PC-3 (cell line): ENCODE measurements at regions not wholly inside any gene's neighbourhood (a gene's known extent, or its start where the extent isn't known, plus 50 kb on each side); places are given as distances from the start of the nearest gene placed in this dataset.

Experiments used
- ATAC-seq: fragments of 200-7000 bp; cut with Tn5 transposase; 2 replicates; pipeline ENCODE4 v1.9.1; 2020; ENCODE audit warnings: mild to moderate bottlenecking, moderate library complexity
- BruUV-seq: library from RNA; stranded (reverse); fragments of 400-500 nt; replicated peaks from 2 replicates; lab custom pipeline; 2021; lab: Mats Ljungman, UMichigan
- CTCF ChIA-PET: fragments of 300-600 bp; sonication (Branson Sonifier 250); formaldehyde crosslinking; loops from one replicate; lab custom pipeline; 2022; ENCODE audit warnings: antibody characterized with exemption; lab: Charles Lee
- POLR2A ChIA-PET: fragments of 300-600 bp; sonication (Branson Sonifier 250); formaldehyde crosslinking; loops from one replicate; lab custom pipeline; 2022; ENCODE audit warnings: antibody characterized with exemption; ENCODE audit not compliant: unreplicated experiment; lab: Charles Lee
- DNase-seq: peaks from one replicate; pipeline ENCODE4 v3.0.0-alpha.2; 2015
- H2AFZ ChIP-seq: fragments of 300-600 bp; sonication (generic); 2 replicates; pipeline ENCODE4 v1.6.0; 2016; ENCODE audit warnings: antibody characterized with exemption, low read length
- H3F3A ChIP-seq: fragments of 300-600 bp; sonication (generic); one replicate; pipeline ENCODE4 v1.6.0; 2017; ENCODE audit warnings: antibody characterized with exemption, low read length, control low read depth, mild to moderate bottlenecking; ENCODE audit not compliant: unreplicated experiment
- H3K27ac ChIP-seq: fragments of 300-600 bp; sonication (generic); 2 replicates; pipeline ENCODE4 v1.5.1; 2016; ENCODE audit warnings: mild to moderate bottlenecking, low read length
- H3K27me3 ChIP-seq: fragments of 300-600 bp; sonication (generic); 2 replicates; pipeline ENCODE4 v1.6.1; 2016; ENCODE audit warnings: low read length, mixed read lengths
- H3K36me3 ChIP-seq: fragments of 300-600 bp; sonication (generic); 2 replicates; pipeline ENCODE4 v1.6.1; 2016; ENCODE audit warnings: low read depth, mixed run types, low read length, mixed read lengths
- H3K4me1 ChIP-seq: fragments of 300-600 bp; sonication (generic); 2 replicates; pipeline ENCODE4 v1.5.1; 2016; ENCODE audit warnings: low read length; ENCODE audit not compliant: insufficient read depth
- H3K4me2 ChIP-seq: fragments of 300-600 bp; sonication (generic); 2 replicates; pipeline ENCODE4 v1.6.0; 2016; ENCODE audit warnings: low read length
- H3K4me3 ChIP-seq: fragments of 300-600 bp; sonication (generic); 2 replicates; pipeline ENCODE4 v1.5.1; 2016; ENCODE audit warnings: mild to moderate bottlenecking, low read length, mixed read lengths
- H3K79me2 ChIP-seq: fragments of 300-600 bp; sonication (generic); 2 replicates; pipeline ENCODE4 v1.6.1; 2017; ENCODE audit warnings: low read length, mixed read lengths
- H3K9ac ChIP-seq: fragments of 300-600 bp; sonication (generic); 2 replicates; pipeline ENCODE4 v1.6.0; 2016; ENCODE audit warnings: mild to moderate bottlenecking, low read length
- H3K9me2 ChIP-seq: fragments of 300-600 bp; sonication (generic); replicated peaks from 2 replicates; pipeline ENCODE4 v1.6.1; 2016; ENCODE audit warnings: mixed run types, low read length, mixed read lengths
- H3K9me3 ChIP-seq: fragments of 300-600 bp; sonication (generic); 2 replicates; pipeline ENCODE4 v1.6.1; 2016; ENCODE audit warnings: low read length, mixed read lengths
- H4K20me1 ChIP-seq: fragments of 300-600 bp; sonication (generic); 2 replicates; pipeline ENCODE4 v1.6.1; 2016; ENCODE audit warnings: low read length, mixed read lengths
- CTCF ChIP-seq: fragments of 300-600 bp; sonication (generic); conservative IDR thresholded peaks from 2 replicates; pipeline ENCODE4 v1.5.1; 2017; ENCODE audit warnings: antibody characterized with exemption, low read depth, mild to moderate bottlenecking, low read length
- EZH2 ChIP-seq: fragments of 300-600 bp; sonication (generic); IDR thresholded peaks from one replicate; pipeline ENCODE4 v1.6.1; 2017; ENCODE audit warnings: antibody characterized with exemption, mild to moderate bottlenecking, low read length; ENCODE audit not compliant: unreplicated experiment
- EZH2phosphoT487 ChIP-seq: fragments of 300-600 bp; sonication (generic); IDR thresholded peaks from 2 replicates; pipeline ENCODE4 v1.6.1; 2018; ENCODE audit warnings: mild to moderate bottlenecking, antibody characterized with exemption, low read length, borderline replicate concordance
- intact Hi-C: fragments of 100-400 bp; cut with micrococcal nuclease; formaldehyde crosslinking; loops from 2 replicates; pipeline ENCODE4 v1.9.0; 2023

DNA sequence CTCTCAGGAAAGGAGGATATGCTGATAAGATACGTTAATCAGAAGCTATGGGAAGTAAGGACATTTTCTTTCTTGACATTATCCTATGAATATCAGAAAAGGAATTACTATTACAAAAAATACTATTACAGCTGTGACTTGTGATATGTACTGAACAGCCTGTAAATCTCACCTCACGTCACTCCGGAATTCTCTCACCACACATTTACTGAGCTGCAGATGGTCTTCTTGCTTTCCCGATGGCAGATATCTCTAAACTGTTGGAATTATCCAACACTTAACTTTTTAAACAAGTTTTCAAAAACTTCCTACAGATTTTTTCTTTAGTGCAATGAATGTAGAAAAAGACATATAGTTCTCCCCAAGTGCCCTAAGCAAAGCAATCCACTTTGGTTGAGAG lies 313.4 kb downstream of the GPR37 start:
- CTCF ChIA-PET: no interaction called here
- intact Hi-C loops: loop anchor here (10.0 kb wide), 1 partner anchor 277 kb away; no protein-coding TSS in a partner anchor
- BruUV-seq: no TSS peak

DNA sequence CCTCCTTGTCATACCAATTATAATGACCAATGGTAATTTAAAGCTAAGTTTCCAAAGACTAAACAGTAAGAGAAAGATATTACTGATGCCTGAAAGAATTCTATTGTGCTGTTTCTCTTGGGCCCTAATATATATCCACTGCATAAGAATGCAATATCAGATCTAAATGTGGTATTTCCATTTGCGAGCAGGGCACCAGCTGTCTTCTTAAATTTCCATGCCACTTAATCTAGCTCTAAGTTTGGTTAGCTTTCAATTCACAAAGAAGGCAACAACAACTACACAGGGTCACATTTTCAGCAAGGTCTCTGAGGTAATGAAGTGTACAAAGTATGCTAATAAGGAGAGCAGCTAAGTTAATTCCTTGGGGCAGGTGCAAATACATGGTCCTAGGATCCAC lies 315.7 kb downstream of the GPR37 start:
- no peaks in the 10 kb centered on the region for H3K36me3 ChIP-seq
- no peaks in the 10 kb centered on the region for H3F3A ChIP-seq
- no peak for DNase-seq
- BruUV-seq: no TSS peak
- ATAC-seq: no peak
- H3K4me3 ChIP-seq: no peak overlapping the region
- H3K4me1 ChIP-seq: no peaks in the 10 kb centered on the region
- H3K79me2 ChIP-seq: no peaks in the 10 kb centered on the region
- intact Hi-C loops: loop anchor here (10.0 kb wide), 1 partner anchor 275 kb away; no protein-coding TSS in a partner anchor
- H3K9me2 ChIP-seq: no peaks in the 10 kb centered on the region
- no peaks in the 10 kb centered on the region for H3K27me3 ChIP-seq
- H2AFZ ChIP-seq: no peak overlapping the region
- CTCF ChIA-PET: no interaction called here
- H3K27ac ChIP-seq: no peak overlapping the region
- POLR2A ChIA-PET: no interaction called here
- TF ChIP-seq CTCF (no peak), EZH2 (no peak), EZH2phosphoT487 (no peak)
- H3K9ac ChIP-seq: no peak overlapping the region
- no peaks in the 10 kb centered on the region for H4K20me1 ChIP-seq
- H3K9me3 ChIP-seq: no peaks in the 10 kb centered on the region
- no peak overlapping the region for H3K4me2 ChIP-seq

More for the DNA sequence above, 313.4 kb downstream of the GPR37 start:
- Histone ChIP-seq H3K27me3 (no peaks in the 10 kb centered on the region), H3K36me3 (no peaks in the 10 kb centered on the region), H3K4me3 (no peak overlapping the region), H4K20me1 (no peaks in the 10 kb centered on the region), H3K4me2 (no peak overlapping the region), H3F3A (no peaks in the 10 kb centered on the region), H3K79me2 (no peaks in the 10 kb centered on the region), H3K9ac (no peak overlapping the region), H3K9me2 (no peaks in the 10 kb centered on the region), H3K4me1 (no peaks in the 10 kb centered on the region), H3K9me3 (no peaks in the 10 kb centered on the region), H3K27ac (no peak overlapping the region), H2AFZ (no peak overlapping the region)
- DNase-seq (no peak), ATAC-seq (no peak)
- POLR2A ChIA-PET: no interaction called here
- no peak for TF ChIP-seq EZH2
- TF ChIP-seq CTCF: no peak
- no peak for TF ChIP-seq EZH2phosphoT487

- intact Hi-C loops: no loop called here
- ATAC-seq: no peak
- ChIA-PET CTCF (no interaction called here), POLR2A (no interaction called here)
- Histone ChIP-seq H3K4me1 (peaks cover 2% of the 10 kb centered on the region; the same call in 1 of the 2 replicates), H3K4me2 (no peak overlapping the region), H3K9me3 (no peaks in the 10 kb centered on the region), H3K27ac (no peak overlapping the region), H3K4me3 (no peak overlapping the region), H3K79me2 (no peaks in the 10 kb centered on the region), H3K36me3 (no peaks in the 10 kb centered on the region), H3F3A (no peaks in the 10 kb centered on the region), H2AFZ (no peak overlapping the region), H3K27me3 (no peaks in the 10 kb centered on the region), H3K9ac (no peak overlapping the region), H3K9me2 (no peaks in the 10 kb centered on the region), H4K20me1 (no peaks in the 10 kb centered on the region)
- no TSS peak for BruUV-seq
- TF ChIP-seq CTCF (no peak), EZH2phosphoT487 (no peak), EZH2 (no peak)
- DNase-seq: no peak
These were observed 320.7 kb downstream of the GPR37 start for GRCh38 chr7:124444696-124445480.
